GM12892 (cell line): ENCODE measurements at regions not wholly inside any gene's neighbourhood (a gene's known extent, or its start where the extent isn't known, plus 50 kb on each side); places are given as distances from the start of the nearest gene placed in this dataset.

Source experiments
- POLR2A ChIP-seq: IDR thresholded peaks from 2 replicates; pipeline ENCODE4 v1.6.1; 2011; ENCODE audit warnings: low read depth, low read length, control low read depth
- TAF1 ChIP-seq: IDR thresholded peaks from 2 replicates; pipeline ENCODE4 v1.6.1; 2011; ENCODE audit warnings: low read depth, mild to moderate bottlenecking, control low read depth, low read length, borderline replicate concordance

- TF ChIP-seq TAF1 = no peak
- no peak for TF ChIP-seq POLR2A
Measured at GRCh38 chr3:43895573-43895972, 204.8 kb downstream of the ABHD5 start.
